Endothelial cell (in vitro differentiated cells): ENCODE measurements at regions not wholly inside any gene's neighbourhood (a gene's known extent, or its start where the extent isn't known, plus 50 kb on each side); places are given as distances from the start of the nearest gene placed in this dataset.
"Not testable (repeated sequence)": the region's sequence is repeated elsewhere in the genome, so short reads cannot be mapped to it uniquely, and the experiment has no call there.

Source experiments
- DNase-seq: peaks from one replicate; pipeline ENCODE4 v3.0.0; 2021; ENCODE audit warnings: low spot score
- H3K27ac Mint-ChIP-seq: one replicate; pipeline ENCODE4 v1.8.0; 2021; ENCODE audit warnings: mixed read lengths, inconsistent platforms; ENCODE audit not compliant: unreplicated experiment
- H3K27me3 Mint-ChIP-seq: one replicate; pipeline ENCODE4 v1.8.0; 2021; ENCODE audit warnings: mild to moderate bottlenecking, moderate library complexity, mixed read lengths, inconsistent platforms; ENCODE audit not compliant: unreplicated experiment
- H3K36me3 Mint-ChIP-seq: one replicate; pipeline ENCODE4 v1.8.0; 2021; ENCODE audit warnings: mild to moderate bottlenecking, low read depth, mixed read lengths, inconsistent platforms; ENCODE audit not compliant: unreplicated experiment
- H3K4me1 Mint-ChIP-seq: one replicate; pipeline ENCODE4 v1.8.0; 2021; ENCODE audit warnings: mild to moderate bottlenecking, mixed read lengths, inconsistent platforms; ENCODE audit not compliant: unreplicated experiment
- H3K4me3 Mint-ChIP-seq: one replicate; pipeline ENCODE4 v1.8.0; 2021; ENCODE audit warnings: mild to moderate bottlenecking, mixed read lengths, inconsistent platforms; ENCODE audit not compliant: unreplicated experiment
- H3K9me3 Mint-ChIP-seq: one replicate; pipeline ENCODE4 v1.8.0; 2021; ENCODE audit warnings: mixed read lengths, inconsistent platforms; ENCODE audit not compliant: unreplicated experiment
- TF ChIP-seq, protein P1 (sequence below): fragments of 200-600 bp; sonication (generic); IDR thresholded peaks from one replicate; pipeline ENCODE4 v1.5.0; 2021; ENCODE audit warnings: antibody characterized with exemption; ENCODE audit not compliant: unreplicated experiment

DNA sequence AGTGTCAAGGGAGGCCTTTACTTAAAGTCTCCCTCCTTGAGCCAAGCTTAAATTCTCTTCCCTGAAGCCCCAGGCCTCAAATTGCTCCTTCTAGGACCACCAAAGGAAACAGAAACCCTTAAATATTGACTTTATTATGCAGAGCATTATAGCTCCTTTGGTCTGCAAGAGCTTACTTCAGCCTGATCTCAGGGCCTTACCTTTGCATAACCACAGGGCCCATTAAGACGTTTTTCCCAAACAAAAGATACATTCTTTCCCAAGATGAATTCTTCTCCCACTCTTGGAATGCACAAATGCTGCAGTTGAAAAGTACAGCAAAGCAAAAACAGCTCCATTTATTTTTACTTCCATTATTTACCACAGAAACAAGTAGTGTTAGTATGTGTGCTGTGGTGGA, 130.8 kb downstream of the B3GNT2 start:
- Mint-ChIP-seq H3K36me3 (peaks cover 16% of the 10 kb centered on the region), H3K4me1 (peaks cover 14% of the 10 kb centered on the region)

DNA sequence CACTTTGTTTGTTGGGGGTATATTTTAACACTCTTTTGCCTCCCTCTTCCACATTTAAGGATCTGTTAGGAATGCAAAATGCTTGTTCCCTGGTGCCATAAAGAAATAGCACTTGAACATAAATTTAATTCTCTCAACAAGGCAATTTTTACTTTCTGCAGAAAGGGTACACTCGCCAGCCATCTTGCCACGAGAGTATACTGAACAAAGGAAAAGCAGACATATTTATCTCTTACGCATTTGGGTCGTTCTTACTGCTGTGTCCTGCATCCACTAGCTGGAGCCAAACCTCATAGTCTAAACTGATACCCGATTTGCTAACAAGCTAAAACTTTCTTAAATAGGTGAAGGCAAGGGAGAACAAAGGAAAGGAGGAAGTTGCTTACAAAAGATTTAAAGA, 129.5 kb downstream of the B3GNT2 start:
- Mint-ChIP-seq H3K36me3 (peaks cover 16% of the 10 kb centered on the region), H3K4me1 (peaks cover 27% of the 10 kb centered on the region), H3K27ac (no peak overlapping the region), H3K4me3 (no peak overlapping the region), H3K9me3 (no peaks in the 10 kb centered on the region), H3K27me3 (peaks cover 2% of the 10 kb centered on the region)
- TF ChIP-seq, protein P1, sequence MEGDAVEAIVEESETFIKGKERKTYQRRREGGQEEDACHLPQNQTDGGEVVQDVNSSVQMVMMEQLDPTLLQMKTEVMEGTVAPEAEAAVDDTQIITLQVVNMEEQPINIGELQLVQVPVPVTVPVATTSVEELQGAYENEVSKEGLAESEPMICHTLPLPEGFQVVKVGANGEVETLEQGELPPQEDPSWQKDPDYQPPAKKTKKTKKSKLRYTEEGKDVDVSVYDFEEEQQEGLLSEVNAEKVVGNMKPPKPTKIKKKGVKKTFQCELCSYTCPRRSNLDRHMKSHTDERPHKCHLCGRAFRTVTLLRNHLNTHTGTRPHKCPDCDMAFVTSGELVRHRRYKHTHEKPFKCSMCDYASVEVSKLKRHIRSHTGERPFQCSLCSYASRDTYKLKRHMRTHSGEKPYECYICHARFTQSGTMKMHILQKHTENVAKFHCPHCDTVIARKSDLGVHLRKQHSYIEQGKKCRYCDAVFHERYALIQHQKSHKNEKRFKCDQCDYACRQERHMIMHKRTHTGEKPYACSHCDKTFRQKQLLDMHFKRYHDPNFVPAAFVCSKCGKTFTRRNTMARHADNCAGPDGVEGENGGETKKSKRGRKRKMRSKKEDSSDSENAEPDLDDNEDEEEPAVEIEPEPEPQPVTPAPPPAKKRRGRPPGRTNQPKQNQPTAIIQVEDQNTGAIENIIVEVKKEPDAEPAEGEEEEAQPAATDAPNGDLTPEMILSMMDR, result no peak
- no peak for DNase-seq

More for the DNA sequence above, 130.8 kb downstream of the B3GNT2 start:
- H3K27me3 Mint-ChIP-seq, result peaks cover 2% of the 10 kb centered on the region
- H3K27ac Mint-ChIP-seq, result no peak overlapping the region
- H3K9me3 Mint-ChIP-seq, result no peaks in the 10 kb centered on the region
- H3K4me3 Mint-ChIP-seq, result no peak overlapping the region
- TF ChIP-seq, protein P1, result no peak
- DNase-seq, result no peak

DNA sequence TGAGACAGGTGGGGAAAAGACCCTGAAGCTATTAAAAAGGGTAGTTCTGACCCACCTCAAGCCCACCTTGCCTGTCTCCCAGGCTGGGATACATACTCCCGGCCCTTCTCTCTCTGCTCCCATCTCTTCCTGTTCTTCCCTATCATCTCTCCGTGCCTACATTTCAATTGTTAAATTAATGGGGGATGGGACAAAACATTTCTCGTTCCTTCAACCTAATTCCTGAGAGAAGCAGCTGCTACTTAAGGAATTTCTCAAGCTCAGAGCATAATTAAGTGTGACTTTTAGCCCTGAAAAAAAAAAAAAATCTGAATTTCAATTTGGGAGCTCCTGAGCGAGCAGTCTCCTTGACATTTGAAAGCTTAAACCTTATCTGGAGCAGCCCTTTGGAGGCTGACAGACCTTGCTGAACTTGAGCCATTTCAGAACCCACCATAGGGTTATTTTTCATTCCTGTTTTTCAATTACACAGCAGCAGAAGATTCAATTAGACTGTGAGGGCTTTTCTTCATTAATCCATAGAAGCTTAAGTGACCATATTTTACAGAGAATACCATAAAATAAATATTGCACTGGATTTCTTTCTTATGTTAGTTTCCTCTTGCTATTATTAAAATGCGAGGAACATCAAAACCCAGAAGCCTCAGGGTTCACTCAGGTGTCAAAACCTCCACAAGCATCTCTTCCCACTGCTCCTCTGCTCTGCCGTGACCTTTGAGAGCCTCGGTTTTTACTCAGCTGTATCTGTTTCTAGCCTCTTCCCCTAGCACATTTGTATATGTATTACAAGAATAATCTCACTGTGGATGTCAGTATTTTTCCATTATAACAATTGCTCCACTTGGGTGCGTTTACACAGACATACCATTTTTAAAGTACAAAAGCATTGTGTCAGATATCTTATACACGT, 125.7 kb downstream of the B3GNT2 start:
- Mint-ChIP-seq H3K36me3 (peaks cover 16% of the 10 kb centered on the region), H3K9me3 (no peaks in the 10 kb centered on the region), H3K27ac (no peak overlapping the region), H3K4me1 (peaks cover 23% of the 10 kb centered on the region), H3K27me3 (no peaks in the 10 kb centered on the region), H3K4me3 (no peak overlapping the region)
- TF ChIP-seq, protein P1, result no peak
- no peak for DNase-seq

DNA sequence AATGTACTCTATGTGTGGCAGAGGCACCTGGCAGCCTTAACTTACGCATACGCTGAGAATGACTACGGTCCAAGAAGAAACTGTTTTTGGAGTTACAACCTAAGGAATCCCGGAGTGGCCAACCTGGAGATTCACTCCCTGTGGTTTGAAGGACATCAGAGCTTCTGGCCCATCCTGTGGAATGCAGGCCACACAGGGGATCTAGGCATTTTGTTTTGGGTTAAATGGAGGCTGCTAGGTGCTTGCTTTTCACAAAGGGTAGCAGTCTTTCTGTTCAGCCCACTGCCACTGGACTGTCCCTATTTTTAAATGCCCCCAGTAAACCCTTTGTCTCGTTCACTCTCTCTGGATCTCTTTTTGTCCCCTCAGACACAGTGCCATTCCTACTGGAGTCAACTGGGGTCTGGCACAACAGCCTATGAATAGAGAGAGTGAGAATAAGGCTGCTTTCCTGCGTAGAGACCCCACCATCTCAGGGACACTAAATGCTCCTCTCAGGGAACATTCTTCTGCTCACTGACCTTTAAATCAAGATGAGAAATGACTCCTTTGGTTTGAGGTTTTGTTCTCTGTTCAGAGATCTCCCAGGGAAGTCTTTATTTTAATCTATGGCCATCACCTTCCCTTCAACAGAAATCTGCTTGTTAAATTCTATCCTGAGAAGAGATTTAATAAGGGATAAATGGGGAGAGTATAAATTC, 124.9 kb downstream of the B3GNT2 start:
- no peaks in the 10 kb centered on the region for H3K27me3 Mint-ChIP-seq
- H3K4me3 Mint-ChIP-seq, result no peak overlapping the region
- no peak overlapping the region for H3K27ac Mint-ChIP-seq

DNA sequence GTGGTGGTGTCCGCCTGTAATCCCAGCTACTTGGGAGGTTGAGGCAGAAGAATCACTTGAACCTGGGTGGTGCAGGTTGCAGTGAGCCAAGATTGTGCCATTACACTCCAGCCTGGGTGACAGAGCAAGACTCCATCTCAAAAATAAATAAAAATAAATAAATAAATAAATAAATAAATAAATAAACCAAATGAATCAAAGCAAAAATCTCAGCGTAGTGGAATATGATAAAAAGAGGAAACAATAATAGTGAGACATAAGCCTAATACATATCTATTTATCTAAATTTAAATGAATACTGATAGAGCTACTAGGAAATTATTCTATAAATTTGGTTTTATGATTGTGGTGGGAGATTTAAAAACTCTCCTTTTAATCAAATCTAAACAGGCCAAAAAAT, 124.2 kb downstream of the B3GNT2 start:
- not testable (repeated sequence) for H3K9me3 Mint-ChIP-seq, DNase-seq, H3K27ac Mint-ChIP-seq, H3K27me3 Mint-ChIP-seq, H3K4me3 Mint-ChIP-seq
- Mint-ChIP-seq H3K4me1 (peaks cover 26% of the 10 kb centered on the region), H3K36me3 (peaks cover 12% of the 10 kb centered on the region)

More for the DNA sequence above, 124.9 kb downstream of the B3GNT2 start:
- H3K36me3 Mint-ChIP-seq, result peaks cover 16% of the 10 kb centered on the region
- TF ChIP-seq, protein P1, result no peak
- no peaks in the 10 kb centered on the region for H3K9me3 Mint-ChIP-seq
- DNase-seq, result no peak
- H3K4me1 Mint-ChIP-seq, result peaks cover 23% of the 10 kb centered on the region
